ENCODE measurements at regions not wholly inside any gene's neighbourhood (a gene's known extent, or its start where the extent isn't known, plus 50 kb on each side); places are given as distances from the start of the nearest gene placed in this dataset.
"Not testable (repeated sequence)": the region's sequence is repeated elsewhere in the genome, so short reads cannot be mapped to it uniquely, and the experiment has no call there.

DNA sequence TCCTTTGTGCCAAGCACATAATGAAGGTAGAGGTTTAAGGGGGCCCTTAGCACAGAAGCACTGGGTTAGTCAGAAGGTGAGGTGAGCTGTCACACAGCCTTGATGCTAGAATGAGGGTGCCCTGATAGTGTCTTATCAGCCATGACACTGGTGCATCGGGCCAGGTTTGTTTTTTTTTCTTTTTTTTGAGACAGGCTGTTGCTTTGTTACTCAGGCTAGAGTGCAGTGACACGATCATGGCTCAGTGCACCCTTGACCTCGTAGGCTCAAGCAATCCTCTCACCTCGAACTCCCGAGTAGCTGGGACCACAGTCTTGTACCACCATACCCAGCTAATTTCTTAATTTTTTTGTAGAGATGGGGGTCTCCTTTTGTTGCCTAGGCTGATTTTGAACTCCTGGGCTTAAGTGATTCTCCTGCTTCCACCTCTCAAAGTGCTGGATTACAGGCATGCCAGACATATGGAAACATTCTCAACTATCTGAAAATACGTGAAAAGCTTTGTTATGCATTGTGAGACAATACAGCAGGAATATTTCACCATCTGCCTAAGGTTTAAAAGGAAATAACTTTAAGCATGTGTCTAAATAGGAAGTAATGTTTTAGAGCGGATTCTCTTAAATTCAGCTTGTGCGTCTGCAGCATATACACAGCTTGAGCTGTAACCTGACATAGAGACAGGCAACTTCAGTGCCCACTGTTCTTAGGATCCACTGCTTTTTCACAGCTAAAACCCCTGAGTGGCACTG lies 128.4 kb downstream of the FOXD4L6 start:
- TF ChIP-seq CTCF (IDR thresholded peaks at IDR 0.05); ZFX (IDR thresholded peaks at IDR 0.05; ENCODE audit: borderline replicate concordance): not testable (repeated sequence)

Data from 22Rv1 (cell line).